Ishikawa (cell line): ENCODE measurements at regions not wholly inside any gene's neighbourhood (a gene's known extent, or its start where the extent isn't known, plus 50 kb on each side); places are given as distances from the start of the nearest gene placed in this dataset.

ENCODE experiments used
- FOXM1 ChIP-seq: IDR thresholded peaks from 2 replicates; pipeline ENCODE4 v1.6.1; 2012; ENCODE audit warnings: low read depth, borderline replicate concordance
- MAX ChIP-seq: IDR thresholded peaks from 2 replicates; pipeline ENCODE4 v1.6.1; 2012

GRCh38 chr6:21381331-21381963 lies 212.1 kb upstream of the SOX4 start:
- TF ChIP-seq MAX, result no peak
- no peak for TF ChIP-seq FOXM1
